Endothelial cell of umbilical vein (primary cell): ENCODE measurements at regions not wholly inside any gene's neighbourhood (a gene's known extent, or its start where the extent isn't known, plus 50 kb on each side); places are given as distances from the start of the nearest gene placed in this dataset.
A peak's percentile ranks its signal among the peaks of the same experiment; 100 is the strongest.

Source experiments
- BruUV-seq: library from RNA; stranded (reverse); fragments of 400-500 nt; replicated peaks from 2 replicates; lab custom pipeline; 2021; lab: Mats Ljungman, UMichigan
- CTCF ChIA-PET: fragments of 300-600, 350-600 bp; sonication (Branson Sonifier 250); formaldehyde crosslinking; loops from one replicate; lab custom pipeline; 2021; ENCODE audit warnings: antibody characterized with exemption, inconsistent platforms; lab: Charles Lee
- POLR2A ChIA-PET: fragments of 300-600, 350-600 bp; sonication (Branson Sonifier 250); formaldehyde crosslinking; loops from one replicate; lab custom pipeline; 2021; ENCODE audit warnings: antibody characterized with exemption, inconsistent platforms; lab: Charles Lee
- DNase-seq: peaks from one replicate; pipeline ENCODE4 v3.0.0-alpha.2; 2011; ENCODE audit warnings: low read depth, low spot score
- FAIRE-seq: peaks from 2 replicates; lab custom pipeline; 2011; peaks lifted over from hg19 to GRCh38; lab: Jason Lieb, UNC
- H2AFZ ChIP-seq: 2 replicates; pipeline ENCODE4 v1.6.0; 2012; ENCODE audit warnings: low read depth, low read length, control low read depth, inconsistent platforms
- H3K27ac ChIP-seq: 2 replicates; pipeline ENCODE4 v1.5.1; 2011; ENCODE audit warnings: low read depth, mild to moderate bottlenecking, control low read depth, low read length, moderate library complexity; ENCODE audit not compliant: insufficient read depth
- H3K27me3 ChIP-seq, 2 experiments: 2 replicates each; pipeline versions ENCODE4 v1.6.0 to v1.6.1; 2011; ENCODE audit warnings: low read length in 2 of 2, mixed read lengths in 1 of 2; ENCODE audit not compliant: control insufficient read depth in 2 of 2, insufficient read depth in 2 of 2
- H3K36me3 ChIP-seq, 2 experiments: 2 replicates in 1 of 2; 3 replicates in 1 of 2; pipeline ENCODE4 v1.5.1; 2011; ENCODE audit warnings: low read length in 2 of 2, mild to moderate bottlenecking in 1 of 2, moderate library complexity in 1 of 2; ENCODE audit not compliant: control insufficient read depth in 2 of 2, insufficient read depth in 2 of 2; ENCODE audit errors: extremely low read depth in 1 of 2
- H3K4me1 ChIP-seq: 3 replicates; pipeline ENCODE4 v1.5.1; 2011; ENCODE audit warnings: mild to moderate bottlenecking, low read length; ENCODE audit not compliant: control insufficient read depth, insufficient read depth; ENCODE audit errors: extremely low read depth
- H3K4me2 ChIP-seq: 2 replicates; pipeline ENCODE4 v1.6.1; 2011; ENCODE audit warnings: low read length, control low read depth, mixed read lengths; ENCODE audit not compliant: insufficient read depth
- H3K4me3 ChIP-seq, 3 experiments: fragments of 200-600 bp in 1 of 3; sonication (generic), shearing (Covaris generic) in 1 of 3; replicated peaks in 1 of 3; 2 replicates each; pipeline ENCODE4 v1.5.1; 2011 to 2016; ENCODE audit warnings: control low read depth in 3 of 3, low read length in 3 of 3, mild to moderate bottlenecking in 2 of 3, inconsistent platforms in 1 of 3, low read depth in 1 of 3, moderate library complexity in 1 of 3; ENCODE audit not compliant: insufficient read depth in 1 of 3
- H3K79me2 ChIP-seq: 2 replicates; pipeline ENCODE4 v1.6.0; 2012; ENCODE audit warnings: low read length, inconsistent platforms; ENCODE audit not compliant: control insufficient read depth, insufficient read depth
- H3K9ac ChIP-seq: replicated peaks from 2 replicates; pipeline ENCODE3; 2011; ENCODE audit warnings: low read length, control low read depth; ENCODE audit not compliant: insufficient read depth; ENCODE audit errors: extremely low read depth
- H3K9me1 ChIP-seq: replicated peaks from 3 replicates; pipeline ENCODE4 v1.6.0; 2011; ENCODE audit warnings: mild to moderate bottlenecking, low read length; ENCODE audit not compliant: control insufficient read depth, insufficient read depth; ENCODE audit errors: extremely low read depth
- H3K9me3 ChIP-seq: replicated peaks from 2 replicates; pipeline ENCODE4 v1.5.1; 2012; ENCODE audit warnings: low read length, inconsistent platforms; ENCODE audit not compliant: control insufficient read depth, insufficient read depth
- H4K20me1 ChIP-seq: replicated peaks from 2 replicates; pipeline ENCODE3; 2011; ENCODE audit warnings: mild to moderate bottlenecking, low read length; ENCODE audit not compliant: control insufficient read depth, insufficient read depth; ENCODE audit errors: extremely low read depth
- CTCF ChIP-seq, 2 donors: IDR thresholded peaks; 1 replicate in 1 of 2; 2 replicates in 1 of 2; pipeline ENCODE4 v1.5.1; 2011; ENCODE audit warnings: low read length in 2 of 2, mild to moderate bottlenecking in 2 of 2, moderate library complexity in 2 of 2, control low read depth in 1 of 2, inconsistent platforms in 1 of 2, low read depth in 1 of 2; ENCODE audit not compliant: insufficient read depth in 1 of 2; ENCODE audit errors: extremely low read depth in 1 of 2
- EZH2 ChIP-seq: IDR thresholded peaks from 2 replicates; pipeline ENCODE4 v1.6.1; 2012; ENCODE audit warnings: borderline replicate concordance, low read depth, mild to moderate bottlenecking, moderate library complexity, low read length, inconsistent platforms; ENCODE audit not compliant: severe bottlenecking
- GATA2 ChIP-seq: IDR thresholded peaks from 2 replicates; pipeline ENCODE4 v1.7.0; 2011; ENCODE audit warnings: low read depth, mild to moderate bottlenecking, moderate library complexity, mixed read lengths, low read length; ENCODE audit not compliant: insufficient read length, insufficient read depth
- JUN ChIP-seq: IDR thresholded peaks from 2 replicates; pipeline ENCODE4 v1.6.1; 2011; ENCODE audit warnings: borderline replicate concordance, low read depth; ENCODE audit not compliant: insufficient read length, insufficient read depth
- MYC ChIP-seq: IDR thresholded peaks from one replicate; pipeline ENCODE4 v1.6.1; 2011; ENCODE audit warnings: mild to moderate bottlenecking, low read depth, low read length
- POLR2AphosphoS5 ChIP-seq: IDR thresholded peaks from 2 replicates; pipeline ENCODE4 v1.6.1; 2012; ENCODE audit warnings: low read depth, mild to moderate bottlenecking, control low read depth, low read length, moderate library complexity; ENCODE audit not compliant: insufficient read depth
- dilution Hi-C: fragments of 300-500 bp; cut with MboI; formaldehyde crosslinking; loops from one replicate; pipeline ENCODE4 v1.15.0; 2019; ENCODE audit warnings: low sequenced_read_pairs; ENCODE audit not compliant: extremely low pct_ligation_motif_present
- intact Hi-C: fragments of 100-400 bp; cut with micrococcal nuclease; formaldehyde crosslinking; loops from one replicate; pipeline ENCODE4 v1.10.0; 2022

GRCh38 chr12:97960741-97961608, 498.4 kb downstream of the RMST start:
- no peak for TF ChIP-seq EZH2
- no peak for TF ChIP-seq MYC
- no peak for TF ChIP-seq POLR2AphosphoS5
- no peak for TF ChIP-seq JUN
- TF ChIP-seq CTCF (IDR thresholded peaks at IDR 0.05; ENCODE audit: extremely low read depth in 1 of 2, insufficient read depth in 1 of 2, low read depth in 1 of 2, low read length in 2 of 2) = peak; percentile 63 to 73
- TF ChIP-seq GATA2 = no peak
- Histone ChIP-seq H3K4me1 (no peaks in the 10 kb centered on the region), H3K36me3 (no peaks in the 10 kb centered on the region), H3K27me3 (no peaks in the 10 kb centered on the region), H3K4me2 (no peak overlapping the region), H2AFZ (no peak overlapping the region), H3K9ac (no peak overlapping the region), H4K20me1 (no peaks in the 10 kb centered on the region), H3K27ac (no peak overlapping the region), H3K4me3 (no peak overlapping the region), H3K9me1 (no peaks in the 10 kb centered on the region), H3K79me2 (no peaks in the 10 kb centered on the region), H3K9me3 (no peaks in the 10 kb centered on the region)
- DNase-seq = peak; percentile 20
- BruUV-seq = no TSS peak
- CTCF ChIA-PET = interaction anchor here (0.6 to 2.2 kb wide), 17 partner anchors 9 to 974 kb away, joined by 3 to 29 read pairs (median 4); no protein-coding TSS in a partner anchor
- dilution Hi-C loops (no loop called here), intact Hi-C loops (loop anchor here (1.0 to 5.0 kb wide), 4 partner anchors 194 to 971 kb away; no protein-coding TSS in a partner anchor)
- POLR2A ChIA-PET = no interaction called here
- FAIRE-seq = peak; percentile 50
